ENCODE measurements at regions not wholly inside any gene's neighbourhood (a gene's known extent, or its start where the extent isn't known, plus 50 kb on each side); places are given as distances from the start of the nearest gene placed in this dataset.

DNA sequence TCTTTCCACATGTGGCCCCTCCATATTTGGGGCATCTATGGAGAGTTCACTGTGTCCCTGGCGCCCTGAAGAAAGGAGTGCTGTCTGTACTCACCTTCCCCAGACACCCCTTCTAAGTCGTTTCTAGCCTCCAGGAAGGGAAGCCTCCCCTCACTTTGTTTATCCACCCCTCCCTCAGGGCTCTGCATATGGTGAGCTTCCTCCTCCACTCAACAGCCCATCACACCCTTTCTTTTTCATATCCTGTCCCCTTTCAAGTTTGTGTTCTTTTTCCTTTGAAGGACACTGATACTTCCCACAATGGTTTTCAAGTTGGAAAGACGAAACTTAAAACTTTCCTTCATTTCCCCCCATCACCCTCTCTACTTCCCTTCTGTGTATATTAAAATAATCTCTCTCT lies 291.4 kb upstream of the POU3F3 start:
- no peak for DNase-seq

DNA sequence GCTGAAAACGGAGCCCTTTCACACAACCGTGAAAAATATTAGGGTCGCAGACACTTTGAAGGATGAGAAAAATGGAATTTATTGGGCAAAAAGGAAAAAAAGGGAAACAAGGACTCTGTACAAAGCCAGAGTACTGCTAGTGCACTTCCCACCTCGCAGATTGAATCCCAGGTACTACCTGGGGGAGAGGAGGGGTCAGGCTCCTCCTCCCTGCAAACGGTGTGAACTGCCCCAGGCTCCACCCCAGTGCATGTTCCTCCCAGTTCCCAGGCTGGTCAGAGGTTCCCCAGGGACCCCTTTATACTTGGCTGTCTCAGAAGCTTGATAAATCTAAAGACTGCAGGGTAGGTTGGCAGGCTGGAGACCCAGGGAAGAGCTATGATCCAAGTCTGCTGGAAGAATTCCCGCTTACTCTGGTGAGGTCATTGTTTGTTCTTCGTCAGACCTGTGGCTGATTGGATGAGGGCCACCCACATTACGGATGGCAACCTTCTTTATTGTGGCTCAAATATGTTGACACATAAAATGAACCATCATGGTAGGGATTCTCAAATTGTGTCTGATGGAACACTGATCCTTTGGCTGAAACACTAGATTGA lies 290.4 kb upstream of the POU3F3 start:
- no peak for DNase-seq

DNA sequence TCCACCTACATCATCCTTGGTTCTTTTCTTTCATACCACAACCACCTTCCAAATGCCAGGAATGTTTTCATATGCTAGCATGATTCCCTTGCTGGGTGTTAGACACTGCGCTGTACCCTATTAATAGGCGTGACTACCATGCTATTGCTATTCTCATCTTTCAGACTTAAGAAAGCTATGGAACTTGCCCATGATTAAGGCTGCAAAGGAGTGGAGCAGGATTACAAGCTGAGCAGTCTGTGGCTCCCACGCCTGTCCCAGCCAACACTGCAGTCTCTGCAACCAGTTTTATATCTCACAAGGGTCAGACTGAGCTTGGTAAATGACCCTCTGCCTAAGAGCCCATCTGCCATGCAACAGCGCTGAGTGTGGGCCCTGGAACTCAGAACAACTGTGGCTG lies 285.7 kb upstream of the POU3F3 start:
- no peak for DNase-seq

DNA sequence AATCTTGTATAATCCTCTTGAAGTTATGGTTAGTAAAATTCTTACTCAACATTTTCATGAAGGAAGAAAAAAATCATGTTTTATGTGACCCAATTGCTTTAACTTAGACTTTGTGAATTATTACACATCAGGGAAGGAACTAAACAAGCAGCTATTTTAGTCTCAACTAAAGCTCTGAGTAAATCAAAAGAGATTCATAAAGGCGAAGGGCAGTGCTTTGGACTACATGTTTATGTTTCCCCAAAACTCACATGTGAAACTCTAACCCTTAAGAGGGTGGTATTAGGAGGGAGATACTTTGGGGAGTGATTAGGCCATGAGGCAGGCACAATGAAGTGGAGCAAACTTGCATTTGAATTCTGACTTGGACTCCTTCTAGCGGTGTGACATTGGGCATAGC lies 283.7 kb upstream of the POU3F3 start:
- DNase-seq, result no peak

DNA sequence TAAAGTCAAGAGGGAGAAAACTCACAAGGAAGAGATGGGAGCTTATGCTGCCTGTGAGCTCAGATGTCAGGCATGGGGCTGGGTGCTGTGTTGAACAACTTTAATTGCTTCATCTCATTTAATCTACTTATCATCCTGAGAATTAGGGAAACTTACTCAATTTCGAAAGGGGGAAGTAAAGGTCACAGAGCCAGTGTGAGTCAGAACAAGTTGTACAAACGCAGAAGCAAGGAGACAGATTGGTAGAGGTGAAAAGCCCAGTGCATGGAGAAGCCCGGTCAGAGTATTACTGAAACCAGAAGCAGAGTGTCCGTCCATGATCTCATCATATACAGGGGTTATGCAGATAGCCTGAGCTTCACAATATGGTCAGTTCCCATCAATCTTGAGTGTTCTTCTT lies 281.1 kb upstream of the POU3F3 start:
- DNase-seq, result no peak

DNA sequence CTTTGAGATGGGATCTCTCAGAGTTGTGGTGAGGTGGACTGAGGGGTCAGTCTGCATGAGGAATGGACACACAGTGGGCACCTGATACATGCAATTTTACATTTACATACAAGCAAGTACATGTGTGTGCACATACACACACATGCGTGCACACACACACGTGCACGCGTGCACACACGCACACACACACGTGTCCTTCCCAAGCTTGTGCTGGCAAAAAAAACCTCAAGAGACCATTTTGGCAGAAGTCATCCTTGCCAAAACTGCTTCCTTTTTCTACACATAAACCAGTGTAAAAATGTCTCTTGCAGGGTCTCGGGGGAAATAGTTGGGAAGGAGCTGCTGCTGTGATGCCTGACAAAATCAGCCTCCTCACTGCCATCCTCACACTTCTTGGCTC lies 279.5 kb upstream of the POU3F3 start:
- DNase-seq, result no peak

DNA sequence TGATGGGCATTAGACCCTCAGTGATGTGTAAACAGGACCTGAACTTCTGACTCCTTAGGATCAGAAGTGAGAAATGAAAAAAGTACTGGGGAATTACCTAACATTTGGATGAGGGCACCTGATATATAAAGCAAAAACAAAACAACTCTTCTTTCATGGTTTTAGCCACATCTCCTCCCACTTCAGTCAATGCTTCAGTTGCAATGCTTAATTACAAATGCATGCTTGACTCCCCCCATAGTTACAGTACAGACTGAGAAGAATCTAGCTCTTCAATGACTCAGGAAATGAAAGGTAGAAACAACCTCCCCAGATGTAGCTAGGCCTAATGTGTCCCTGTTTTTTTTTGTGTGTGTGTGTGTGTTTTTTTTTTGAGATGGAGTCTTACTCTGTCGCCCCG lies 276.8 kb upstream of the POU3F3 start:
- no peak for DNase-seq

DNA sequence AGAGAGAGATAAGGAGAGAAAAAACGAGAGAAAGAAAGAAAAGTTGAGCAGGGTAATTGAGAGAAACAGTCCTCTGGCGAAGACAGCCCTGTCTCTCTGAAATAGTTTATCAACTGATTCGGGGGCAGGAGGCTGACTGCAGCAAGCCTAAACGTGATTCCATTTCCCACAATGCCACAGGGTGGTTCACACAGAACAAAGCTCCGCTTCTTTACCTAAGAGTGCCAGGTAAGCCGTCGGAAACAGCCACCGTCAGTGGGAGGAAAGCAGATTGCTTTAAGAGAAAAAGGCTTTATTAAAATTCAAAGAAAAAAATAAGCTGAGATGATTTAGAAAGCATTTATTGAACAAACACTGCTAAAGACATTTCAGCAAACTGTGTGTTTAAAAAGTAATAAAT lies 271.4 kb upstream of the POU3F3 start:
- DNase-seq, result no peak

DNA sequence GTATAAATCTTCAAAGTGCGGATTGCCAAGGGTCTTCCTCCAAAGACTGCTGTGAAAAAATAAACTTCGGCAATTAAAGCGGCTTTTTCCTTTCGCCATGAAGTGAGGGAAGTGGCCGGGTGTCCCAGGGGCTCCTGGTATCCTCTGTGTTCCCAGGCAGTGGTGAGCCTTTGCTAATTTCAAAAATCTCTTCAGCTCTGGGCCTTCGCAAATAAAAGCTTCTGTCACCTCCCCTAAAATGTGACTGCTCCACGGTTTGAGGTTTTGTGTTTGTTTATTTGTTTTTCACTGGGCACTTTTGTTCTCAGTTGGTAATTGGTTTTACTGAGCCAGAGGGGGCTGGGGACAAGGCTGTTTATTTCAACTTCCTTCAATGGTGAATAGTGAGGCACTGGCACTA lies 270.1 kb upstream of the POU3F3 start:
- no peak for DNase-seq

DNA sequence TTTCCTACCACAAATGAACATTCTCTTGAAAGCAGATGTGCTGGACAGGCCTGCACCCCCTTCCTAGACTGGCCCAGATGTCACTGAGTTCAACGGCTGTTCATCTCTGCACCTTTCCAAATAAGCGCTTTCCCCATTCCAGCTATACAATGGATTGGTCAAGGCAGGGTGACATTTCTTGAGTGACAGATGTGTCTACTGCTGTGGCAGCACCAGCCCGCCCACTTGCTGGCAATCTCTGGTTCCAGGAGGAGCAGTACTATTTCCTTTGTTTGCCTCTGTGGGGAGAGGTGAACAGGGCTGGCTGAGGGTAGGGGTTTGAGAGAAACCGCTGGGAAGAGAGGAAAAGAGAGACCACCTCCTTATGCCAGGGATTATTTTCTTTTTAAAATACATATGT lies 269.5 kb upstream of the POU3F3 start:
- no peak for DNase-seq

DNA sequence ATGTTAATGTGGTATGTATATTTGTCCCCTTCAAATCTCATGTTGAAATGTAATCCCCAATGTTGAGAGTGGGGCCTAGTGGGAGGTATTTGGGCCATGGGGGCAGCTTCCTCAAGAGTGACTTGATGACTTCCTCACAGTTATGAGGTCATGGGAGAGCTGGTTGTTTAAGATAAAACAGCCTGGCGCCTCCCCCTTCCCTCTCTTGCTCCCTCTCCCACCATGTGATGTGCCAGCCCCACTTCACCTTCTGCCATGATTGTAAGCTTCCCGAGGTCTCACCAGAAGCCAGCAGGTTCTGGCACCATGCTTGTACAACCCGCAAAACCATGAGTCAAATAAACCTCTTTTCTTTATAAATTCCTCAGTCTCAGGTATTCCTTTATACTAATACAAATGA lies 258.3 kb upstream of the POU3F3 start:
- no peak for DNase-seq

DNA sequence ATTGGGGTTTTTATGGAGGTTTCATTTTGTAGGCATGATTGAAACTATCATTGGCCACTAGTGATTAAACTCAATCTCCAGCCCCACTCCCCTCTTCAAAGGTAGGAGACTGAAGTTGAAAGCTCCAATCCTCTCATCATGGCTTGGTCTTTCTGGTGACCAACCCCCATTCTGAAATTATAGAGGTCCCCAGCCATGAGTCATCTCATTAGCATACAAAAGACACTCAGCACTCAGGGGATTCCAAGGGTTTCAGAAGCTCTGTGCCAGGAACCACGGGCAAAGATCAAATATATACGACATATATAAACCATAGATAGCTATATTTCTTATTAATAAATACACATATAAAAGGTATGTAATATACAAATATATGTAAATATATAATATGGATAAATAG lies 256.0 kb upstream of the POU3F3 start:
- DNase-seq, result no peak

DNA sequence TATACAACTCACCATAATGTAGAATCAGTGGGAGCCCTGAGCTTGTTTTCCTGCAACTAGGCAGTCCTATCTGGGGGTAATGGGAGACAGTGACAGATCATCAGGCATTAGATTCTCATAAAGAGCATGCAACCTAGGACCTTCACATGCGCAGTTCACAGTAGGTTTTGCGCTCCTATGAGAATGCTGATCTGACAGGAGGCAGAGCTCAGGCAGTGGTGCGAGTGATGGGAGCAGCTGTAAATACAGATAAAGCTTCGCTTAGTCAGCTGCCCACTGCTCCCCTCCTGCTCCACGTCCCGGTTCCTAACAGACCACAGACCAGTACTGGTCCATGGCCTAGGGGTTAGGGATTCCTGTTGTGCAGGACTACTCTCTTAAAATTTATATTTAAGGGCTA lies 255.3 kb upstream of the POU3F3 start:
- no peak for DNase-seq

DNA sequence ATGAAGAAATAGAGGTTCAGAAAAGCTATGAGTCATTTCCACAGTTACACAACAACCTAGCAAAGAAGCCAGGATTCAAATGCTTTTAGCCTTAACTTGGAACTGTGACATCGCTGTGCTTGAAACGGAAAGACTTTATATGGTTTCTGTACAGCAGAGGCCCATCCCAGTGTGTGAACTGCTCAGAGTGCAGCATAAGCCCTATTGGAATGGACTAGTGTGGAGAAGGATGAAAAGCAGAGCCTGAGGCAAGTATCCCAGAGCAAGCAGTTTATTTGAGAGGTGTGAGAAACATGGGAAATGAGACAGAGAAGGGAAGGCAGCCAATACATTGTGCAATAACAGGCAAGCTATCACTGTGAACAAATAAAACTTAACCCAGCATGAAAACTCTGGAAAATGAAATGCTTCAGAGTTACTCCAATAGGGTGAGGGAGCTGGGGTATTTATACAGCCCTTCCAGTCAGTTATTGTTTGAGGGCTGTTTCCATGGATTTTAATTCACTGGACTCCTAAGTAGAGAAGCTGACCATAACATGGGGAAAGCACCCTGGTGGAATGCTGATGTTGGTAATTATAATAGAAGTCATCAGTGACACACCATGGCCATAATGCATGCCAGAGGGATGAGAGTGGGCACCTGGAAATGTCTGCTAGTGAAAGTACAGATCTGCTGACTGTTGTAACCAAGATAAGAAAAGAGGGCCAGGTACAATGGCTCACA lies 254.0 kb upstream of the POU3F3 start:
- no peak for DNase-seq

DNA sequence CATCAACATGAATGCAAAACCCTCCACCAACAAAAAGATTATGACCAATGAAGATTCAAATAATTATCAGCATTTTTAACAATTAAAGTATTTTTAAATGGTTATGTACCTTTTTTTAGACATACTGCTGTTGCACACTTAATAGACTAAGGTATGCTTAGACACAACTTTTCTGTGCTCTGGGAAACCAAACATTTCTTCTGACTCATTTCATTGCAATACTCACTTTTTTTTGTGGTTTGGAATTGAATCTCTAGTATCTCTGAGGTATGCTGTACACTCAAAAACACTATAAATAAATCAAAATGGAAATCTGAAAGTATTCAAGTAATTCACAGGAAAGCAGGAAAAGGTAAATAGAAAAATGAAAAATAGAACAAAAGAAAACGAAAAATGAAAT lies 247.9 kb upstream of the POU3F3 start:
- DNase-seq, result no peak

DNA sequence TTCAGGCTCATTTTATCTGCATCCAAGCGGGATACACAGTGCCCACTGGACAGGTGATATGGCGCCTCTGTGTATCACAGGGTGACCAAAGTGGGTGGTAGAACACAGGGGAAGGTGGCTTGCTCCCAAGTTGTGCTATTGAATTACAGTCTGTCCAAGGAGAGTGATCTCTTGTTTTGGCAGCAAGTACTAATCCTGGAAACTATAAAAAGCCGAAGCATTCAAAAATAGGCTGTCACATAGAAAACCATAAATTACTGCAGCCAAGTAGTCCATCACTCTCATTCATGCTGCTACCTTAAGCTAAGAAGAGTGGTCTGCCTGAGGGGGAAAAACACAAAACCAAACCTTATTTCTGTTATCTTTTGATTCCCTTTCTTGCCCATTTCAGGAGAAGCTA lies 237.1 kb upstream of the POU3F3 start:
- DNase-seq, result no peak

DNA sequence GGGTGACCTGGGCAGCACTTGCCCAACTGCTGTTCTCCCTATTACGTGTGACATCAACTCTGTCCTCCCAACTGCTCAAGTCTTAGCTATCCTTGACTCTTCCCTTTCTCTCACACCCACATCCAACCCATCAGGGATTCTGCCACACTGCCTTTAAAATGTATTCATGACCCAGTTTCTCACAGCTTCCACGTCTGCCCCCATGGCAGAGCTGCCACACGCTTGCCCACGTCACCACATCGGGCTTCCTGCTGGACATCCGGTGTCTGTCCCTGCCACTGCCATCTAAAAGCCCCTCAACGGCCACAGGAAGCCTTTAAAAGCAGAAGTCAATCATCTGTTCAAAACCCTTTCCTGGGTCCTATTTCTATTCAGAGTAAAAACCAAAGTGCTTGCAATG lies 233.1 kb upstream of the POU3F3 start:
- no peak for DNase-seq

DNA sequence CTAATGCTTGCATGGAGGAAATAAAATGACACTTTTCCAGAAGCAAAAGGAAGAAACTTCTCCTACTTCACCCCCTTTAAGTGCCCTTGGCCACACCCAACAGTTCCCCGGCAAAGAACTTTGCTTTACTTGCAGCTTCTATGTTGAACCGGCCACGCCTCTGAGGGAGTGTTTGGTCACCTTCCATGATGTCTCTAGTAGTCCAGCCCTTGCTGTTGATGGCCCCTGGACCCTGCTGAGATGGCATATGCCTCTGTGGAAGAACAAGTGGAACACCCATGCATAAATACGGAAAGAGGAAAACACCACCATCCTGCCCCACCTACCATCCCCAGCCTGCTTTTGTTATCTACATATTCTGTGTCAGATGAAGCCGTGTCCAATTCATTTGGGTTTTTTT lies 218.3 kb upstream of the POU3F3 start:
- DNase-seq, result no peak

DNA sequence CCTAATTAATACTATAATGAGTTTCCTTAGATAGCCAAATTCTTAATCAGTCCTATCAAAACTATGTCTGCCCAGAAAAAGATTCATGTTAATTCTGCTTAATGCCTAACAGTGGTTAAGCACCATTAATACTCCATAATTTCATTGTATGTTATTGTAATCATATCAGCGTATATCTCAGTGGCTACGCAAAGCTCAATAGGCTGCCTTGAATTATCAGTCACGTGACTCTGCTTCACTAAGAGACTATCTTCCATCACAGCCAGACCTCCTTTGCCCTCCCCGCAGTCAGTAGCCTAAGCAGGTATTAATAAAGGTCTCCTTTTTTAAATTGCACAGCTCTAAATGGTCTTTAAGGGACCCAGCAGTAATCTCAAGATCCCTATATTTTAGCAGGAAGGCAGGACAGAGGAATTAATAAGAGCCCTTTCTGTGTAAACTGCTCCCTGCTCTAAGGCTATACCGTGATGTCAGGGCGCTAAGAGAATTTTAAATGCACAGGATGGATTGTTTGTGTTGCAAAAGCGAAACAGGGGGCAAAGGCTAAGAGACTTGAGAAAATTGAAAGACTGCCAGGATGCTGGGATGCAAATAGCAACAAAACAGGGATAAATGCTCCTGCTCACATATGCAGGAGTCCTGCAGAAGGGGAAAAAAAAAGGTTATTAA lies 215.6 kb upstream of the POU3F3 start:
- no peak for DNase-seq

DNA sequence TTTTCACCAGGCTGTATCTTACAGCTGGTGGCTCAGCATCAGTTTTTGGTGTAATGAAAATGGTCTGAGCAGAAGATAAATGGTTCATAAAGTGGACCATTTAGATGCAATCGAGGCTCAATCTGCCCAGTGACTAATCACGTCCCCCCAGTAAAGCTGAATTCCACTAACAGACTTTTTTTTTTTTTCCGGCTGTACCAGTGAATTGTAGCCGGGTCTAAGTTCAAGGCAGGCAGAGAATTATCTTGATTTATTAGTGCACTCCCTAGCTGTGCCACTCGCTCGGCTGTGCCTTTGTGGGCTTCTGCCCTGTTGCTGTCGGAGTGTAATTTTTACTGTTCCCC lies 215.1 kb upstream of the POU3F3 start:
- DNase-seq, result no peak

DNA sequence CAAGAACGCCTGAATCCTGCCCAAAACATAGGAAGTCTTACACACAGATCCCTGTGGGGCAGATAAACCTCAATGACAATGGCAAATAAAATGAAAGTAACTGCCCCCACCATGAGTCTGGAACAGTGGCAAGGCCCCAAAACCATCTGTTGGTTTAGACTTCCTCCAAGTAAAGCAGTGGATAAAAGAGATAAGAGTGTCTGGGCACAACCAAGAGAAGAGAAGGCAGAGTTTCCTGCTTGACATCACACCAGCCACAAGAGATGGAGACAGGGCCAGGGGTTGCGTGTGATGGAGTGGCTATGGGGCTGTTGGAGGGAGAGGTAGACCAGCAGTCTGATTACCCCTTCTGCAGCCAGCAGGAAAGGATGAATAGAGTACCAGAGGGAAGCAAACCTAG lies 212.1 kb upstream of the POU3F3 start:
- no peak for DNase-seq

DNA sequence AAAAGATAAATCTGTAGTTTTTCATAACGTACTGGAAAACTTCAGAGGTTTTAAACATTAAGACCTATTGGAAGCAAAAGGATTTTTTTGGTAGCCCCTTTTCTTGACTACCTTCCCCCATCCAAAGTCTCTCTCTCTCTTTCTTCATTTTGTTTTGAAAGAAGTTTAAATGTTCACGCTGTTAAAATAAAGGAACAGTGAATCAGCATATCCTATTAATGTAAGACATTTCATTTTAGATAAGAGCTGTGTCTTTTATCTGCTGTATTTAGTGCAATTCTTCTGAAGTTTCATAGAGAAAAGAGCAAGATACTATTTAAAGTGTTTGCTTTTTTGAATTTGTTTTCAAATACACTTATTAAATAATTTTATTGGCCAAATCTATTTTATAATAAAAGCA lies 205.5 kb upstream of the POU3F3 start:
- DNase-seq, result no peak

DNA sequence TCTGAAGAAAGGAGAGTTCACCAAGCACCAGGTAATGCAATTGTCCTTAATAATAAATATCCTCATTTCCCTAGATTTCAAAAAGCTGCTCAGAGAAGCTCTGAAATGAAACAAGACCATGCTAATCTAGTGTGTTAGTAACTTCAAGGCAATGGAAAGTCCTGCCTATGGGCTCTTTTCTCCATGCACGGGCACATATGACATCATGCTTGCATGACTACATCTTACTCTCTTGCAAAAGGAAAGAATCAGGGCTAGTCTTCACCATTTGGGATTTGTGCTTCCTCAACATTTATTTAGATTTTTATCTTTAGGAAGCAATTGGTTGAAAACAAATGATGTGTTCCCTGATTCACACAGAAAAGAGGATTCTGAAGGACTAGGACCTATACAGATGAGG lies 204.0 kb upstream of the POU3F3 start:
- DNase-seq, result no peak

DNA sequence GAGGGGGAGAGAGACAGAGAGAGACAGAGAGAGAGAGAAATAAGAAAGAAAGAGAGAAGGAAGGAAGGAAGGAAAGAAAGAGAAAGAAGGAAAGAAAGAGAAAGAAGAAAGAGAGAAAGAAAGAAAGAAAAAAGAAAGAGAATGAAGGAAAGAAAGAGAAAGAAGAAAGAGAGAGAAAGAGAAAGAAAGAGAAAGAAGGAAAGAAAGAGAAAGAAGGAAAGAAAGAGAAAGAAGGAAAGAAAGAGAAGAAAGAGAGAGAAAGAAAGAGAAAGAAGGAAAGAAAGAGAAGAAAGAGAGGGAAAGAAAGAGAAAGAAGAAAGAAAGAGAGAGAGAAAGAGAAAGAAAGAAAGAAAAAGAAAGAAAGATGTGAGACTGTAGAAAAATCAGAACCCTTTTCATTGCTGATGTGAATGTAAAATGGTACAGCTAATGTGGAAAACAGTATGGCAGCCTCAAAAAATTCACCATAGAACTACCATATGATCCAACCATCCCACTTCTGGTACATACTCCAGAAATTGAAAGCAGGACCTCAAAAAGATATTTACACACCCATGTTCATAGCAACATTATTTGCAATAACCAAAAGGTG lies 203.4 kb upstream of the POU3F3 start:
- no peak for DNase-seq

DNA sequence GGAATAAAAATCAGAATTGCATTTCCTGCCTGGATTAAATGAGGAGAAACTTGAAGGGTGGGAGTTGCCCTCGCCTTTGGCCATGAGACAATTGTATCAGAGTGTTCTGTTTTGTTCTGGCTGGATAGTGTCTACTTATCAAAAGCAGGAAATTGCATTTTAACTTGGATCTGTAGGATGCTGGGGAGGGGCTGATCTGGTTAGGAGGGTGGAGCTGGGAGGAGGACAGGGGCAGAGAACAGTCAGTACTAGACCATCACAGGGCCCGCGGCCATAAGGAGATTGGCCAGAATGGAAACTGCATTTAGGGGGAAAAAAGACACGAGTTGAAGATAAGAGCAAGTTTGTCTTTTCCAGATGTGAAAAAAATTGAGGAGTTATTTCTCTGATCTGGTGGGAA lies 199.1 kb upstream of the POU3F3 start:
- no peak for DNase-seq

Measured in activated CD4-positive, alpha-beta T cell treated with anti-CD3 and anti-CD28 coated beads, Interleukin-2, amount 50 U/mL, for 16 hours (primary cell).